Activated T-cell treated with anti-CD3 and anti-CD28 coated beads for 24 hours (primary cell): ENCODE measurements at regions not wholly inside any gene's neighbourhood (a gene's known extent, or its start where the extent isn't known, plus 50 kb on each side); places are given as distances from the start of the nearest gene placed in this dataset.

ENCODE experiments used
- DNase-seq: peaks from one replicate; pipeline ENCODE4 v3.0.0-alpha.2; 2020; ENCODE audit warnings: low read depth

DNA sequence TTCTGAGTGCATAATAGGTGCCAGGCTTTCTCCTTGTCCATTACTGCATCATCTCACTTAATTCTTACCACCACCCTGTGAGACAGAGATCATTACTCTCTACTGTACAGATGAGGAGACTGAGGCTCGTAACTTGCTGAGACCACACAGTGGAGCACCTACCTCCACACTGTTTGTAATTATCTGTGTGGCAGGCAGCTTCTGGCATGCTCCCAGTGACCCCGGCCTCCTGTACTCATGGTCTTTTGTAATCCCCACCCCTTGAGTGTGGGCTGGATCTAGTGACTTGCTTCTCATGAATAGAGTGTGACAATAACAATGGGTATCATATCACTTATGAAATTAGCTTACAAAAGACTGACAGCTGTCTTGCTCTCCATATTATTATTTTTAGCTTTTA, 407.3 kb downstream of the MATN1 start:
- no peak for DNase-seq

DNA sequence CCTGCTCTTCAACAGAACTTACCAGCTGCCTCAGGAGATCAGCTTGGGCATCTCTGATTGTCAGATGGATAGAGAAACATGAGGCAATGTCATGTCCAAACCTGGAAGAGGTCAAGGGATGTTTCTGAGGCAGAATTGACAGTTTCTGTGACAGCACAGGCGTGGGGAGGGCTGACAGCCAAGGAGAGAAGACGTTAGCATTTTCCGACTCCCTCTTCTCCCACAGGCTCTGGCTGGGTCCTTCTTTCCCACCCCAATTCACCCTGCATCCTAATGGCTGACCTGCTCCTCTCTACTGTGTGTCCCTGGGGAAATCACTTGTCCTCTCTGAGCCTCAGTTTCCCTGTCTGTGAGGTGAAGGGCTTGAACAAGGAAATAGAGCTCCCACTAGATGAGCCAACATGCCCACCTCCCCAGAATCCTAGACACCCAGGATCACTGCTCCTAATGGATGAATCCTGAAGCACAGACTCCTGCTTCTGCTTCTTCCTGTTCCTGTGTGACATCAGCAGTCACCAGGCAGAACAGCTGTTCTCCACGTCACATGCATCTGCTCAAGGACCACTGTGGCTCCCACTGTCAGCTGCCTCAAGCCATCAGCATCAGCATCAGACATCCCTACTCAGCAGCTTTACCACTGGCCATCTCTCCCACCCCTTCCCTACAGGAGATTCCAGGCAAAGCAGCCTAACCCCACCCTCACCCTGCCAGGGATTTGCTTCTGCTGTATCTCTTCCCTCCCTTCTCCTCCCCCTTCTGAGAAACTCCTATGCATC, 408.0 kb downstream of the MATN1 start:
- DNase-seq = no peak

DNA sequence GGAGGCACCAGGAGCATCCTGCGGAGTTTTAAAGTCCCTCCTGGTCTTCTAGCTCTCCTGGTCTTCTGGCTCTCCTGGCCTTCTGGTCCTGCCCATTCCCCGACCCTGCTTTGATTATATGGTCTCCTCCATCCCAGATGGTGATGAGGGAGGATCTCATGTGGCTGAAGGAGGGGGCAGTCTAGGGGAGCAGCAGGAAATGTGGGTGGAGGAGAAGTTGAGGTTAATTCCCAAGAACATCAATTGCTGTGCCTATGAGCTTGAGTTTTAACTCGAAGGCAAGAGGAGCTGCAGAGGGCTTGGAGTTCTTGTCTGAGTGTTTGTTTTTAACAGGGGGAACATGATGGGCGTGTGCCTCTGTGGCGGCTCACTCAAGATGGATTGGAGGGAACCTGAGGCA, 408.8 kb downstream of the MATN1 start:
- DNase-seq = no peak

DNA sequence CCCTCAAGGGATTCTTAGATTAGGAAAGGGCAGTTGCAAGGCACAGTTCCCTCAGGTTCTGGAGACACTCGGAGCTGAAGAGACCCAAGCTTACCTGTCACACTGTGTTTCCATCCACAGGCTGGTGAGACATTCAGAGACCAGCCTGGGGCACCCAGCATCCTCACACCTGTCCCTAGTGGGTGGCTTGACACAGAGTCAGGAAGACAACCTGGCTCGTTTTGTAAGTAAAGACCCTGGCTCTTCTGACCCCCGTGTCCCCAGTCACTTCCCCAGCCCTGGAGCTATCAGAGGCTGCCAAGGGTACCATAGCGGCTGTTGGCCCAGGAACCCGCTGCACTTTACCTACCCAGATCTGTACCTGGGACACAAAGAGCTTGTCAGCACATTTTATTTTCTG, 409.8 kb downstream of the MATN1 start:
- no peak for DNase-seq

DNA sequence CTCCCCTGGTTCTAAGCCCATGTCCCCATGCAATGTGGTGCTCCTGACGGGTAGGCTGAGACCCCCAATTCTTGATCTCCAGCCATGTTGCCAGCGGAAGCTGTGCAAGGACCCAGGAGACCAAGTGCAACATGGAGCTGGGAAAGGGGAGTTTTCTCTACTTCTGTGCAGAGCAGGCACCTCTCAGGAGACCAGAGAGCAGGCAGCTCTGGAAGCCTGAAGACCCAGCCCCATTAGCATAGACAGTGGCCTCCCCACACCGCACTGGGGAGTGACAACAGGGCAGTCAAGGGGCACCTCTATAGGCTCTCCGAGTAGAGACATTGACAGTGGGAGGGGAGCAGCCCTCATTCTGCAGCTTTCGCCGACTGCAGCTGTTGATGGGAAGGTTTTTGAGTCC, 410.2 kb downstream of the MATN1 start:
- no peak for DNase-seq

DNA sequence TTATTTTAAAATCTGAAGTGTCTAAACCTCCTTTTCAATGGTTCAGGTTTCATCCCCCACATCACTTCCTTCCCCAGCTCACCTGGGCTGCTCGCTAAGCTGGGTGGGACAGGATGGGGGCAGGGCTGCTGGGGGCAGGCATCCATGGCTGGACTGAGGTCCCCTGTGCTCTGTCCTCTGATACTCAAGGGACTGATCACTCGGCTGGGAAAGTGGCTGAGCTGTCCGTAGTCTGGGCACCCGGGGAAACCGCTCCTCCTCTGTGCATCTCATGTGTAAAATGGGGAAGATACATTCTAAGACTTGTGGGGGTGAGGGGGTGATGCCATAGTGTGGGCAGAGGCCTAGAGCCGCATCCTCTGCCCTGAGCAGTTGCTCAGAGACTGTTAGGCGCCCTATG, 411.2 kb downstream of the MATN1 start:
- no peak for DNase-seq

DNA sequence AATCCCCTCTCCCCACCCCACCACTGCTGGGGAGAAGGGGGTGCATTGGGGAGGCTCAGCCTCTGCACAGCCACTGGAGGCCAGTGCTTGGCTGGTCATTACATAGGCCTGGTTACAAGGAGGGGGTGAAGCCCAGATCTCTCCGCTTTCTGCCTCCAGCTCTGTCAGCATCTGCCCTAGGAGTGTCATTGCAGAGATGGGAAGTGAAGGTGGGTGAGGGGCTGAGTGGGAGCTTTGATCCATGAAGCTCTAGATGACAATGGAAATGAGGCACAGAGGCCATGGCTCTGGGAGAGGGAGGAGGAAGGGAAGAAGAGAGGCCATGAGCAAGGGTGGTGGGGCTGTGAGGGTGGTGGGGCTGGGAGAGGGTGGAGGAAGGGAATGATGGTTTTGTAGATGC, 411.6 kb downstream of the MATN1 start:
- DNase-seq = no peak

DNA sequence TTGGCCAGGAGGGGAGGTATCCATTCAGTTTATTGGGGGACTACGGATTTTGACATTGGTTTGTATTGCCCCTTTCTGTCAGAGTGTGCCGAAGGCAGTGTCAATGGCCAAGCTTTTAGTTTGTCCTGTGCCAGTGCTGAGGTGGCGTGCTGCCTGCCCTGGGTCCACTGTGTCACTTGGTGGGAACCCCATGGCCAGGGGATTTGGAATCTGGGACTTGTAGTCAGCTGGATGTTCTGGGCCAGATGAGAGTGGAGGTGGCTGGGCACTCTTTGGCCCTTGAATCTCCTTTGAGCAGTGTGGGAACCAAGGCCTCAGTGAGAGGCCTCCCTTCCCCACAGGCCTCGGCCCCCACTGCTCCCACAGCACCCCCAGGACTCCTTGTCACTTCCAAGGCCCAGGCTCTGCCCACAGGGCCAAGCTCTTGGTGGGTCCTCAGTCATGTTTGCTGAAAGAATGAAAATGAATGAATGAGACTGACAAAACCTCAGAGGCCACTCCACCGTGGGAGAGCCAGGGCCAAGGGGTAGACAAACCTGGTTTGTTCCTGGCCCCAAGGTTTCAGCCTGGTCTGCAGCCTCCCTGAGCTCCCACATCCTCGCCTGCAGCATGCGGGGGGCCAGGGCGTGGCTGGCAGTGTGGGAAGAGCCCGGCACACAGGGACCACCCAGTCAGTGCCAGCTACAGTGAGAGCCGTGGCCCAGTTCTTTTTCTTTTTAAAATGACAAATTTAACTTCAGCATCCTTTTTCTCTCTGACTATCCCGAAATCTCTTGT, 412.2 kb downstream of the MATN1 start:
- DNase-seq = no peak

DNA sequence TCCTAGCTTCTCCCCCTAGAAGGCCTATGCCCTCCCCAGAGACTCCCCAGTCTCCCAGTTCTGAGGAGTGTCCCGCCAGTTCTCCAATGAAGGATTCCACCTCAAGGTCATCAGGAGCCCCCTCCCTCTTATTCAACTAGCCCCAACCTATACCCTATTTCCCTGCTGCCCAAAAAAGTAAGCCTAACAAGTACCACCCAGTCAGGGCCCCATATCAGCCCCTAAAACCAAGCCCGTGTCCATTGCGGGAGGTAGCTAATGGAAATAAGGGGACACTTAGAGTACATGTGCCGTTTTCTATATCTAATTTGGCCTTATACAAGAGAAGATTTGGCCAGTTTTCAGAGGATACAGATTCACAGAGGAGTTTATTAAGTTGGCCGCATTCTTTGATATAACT, 416.2 kb downstream of the MATN1 start:
- DNase-seq = no peak

DNA sequence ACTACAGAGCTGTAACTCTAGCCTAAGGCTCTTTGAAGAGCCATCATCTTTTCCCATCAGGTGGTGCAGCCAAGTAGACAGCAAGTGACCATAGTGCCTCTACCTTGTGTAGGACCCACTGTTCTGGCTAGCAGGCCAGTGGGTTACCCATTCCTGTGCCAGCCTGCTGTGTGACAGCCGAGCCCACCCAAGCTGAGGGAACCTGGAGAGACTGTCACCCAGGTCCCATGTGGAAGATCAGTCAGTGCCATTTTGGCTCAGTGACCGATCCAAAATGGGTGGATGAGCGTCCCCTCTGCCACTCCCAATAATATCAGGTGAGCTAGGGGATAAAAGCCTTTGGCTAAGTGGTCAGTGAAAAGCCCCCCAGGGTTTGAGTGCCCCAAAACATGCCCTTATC, 417.9 kb downstream of the MATN1 start:
- DNase-seq = no peak

DNA sequence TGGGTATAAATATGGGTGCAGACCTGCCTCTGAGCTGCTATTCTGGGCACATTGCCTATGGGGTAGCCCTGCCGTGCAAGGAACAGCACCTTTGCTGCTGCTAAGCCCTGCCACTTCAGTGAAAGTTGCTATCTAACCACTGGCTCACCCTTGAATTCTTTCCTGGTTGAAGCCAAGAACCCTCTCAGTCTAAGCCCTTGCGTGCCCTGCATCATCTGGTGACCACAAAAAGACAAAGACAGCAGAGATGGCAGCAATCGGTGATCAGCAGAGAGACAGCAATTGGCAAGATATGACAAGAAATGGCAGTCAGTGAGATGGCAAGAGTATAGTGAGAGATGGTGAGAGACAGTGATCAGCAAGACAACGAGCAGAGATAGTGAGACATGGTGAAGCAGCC, 418.3 kb downstream of the MATN1 start:
- DNase-seq = no peak

DNA sequence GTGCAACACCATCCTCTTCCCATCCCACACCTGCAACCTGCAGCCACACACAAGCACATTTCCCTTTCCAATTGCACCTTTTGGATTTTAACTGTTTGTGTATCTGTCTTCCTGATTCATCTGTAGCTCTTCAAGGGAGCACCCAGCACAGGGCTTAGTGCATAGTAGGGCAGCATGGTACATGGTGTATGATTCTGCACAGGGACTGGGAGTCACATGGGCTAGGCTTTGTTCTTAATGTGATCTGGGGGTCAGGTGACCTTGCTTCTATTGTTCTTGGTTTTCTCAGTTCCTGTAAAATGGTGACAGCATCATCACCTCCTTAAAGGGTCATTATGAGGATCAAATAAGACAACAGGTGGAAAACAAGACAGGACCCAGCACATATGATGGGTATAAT, 419.3 kb downstream of the MATN1 start:
- no peak for DNase-seq

DNA sequence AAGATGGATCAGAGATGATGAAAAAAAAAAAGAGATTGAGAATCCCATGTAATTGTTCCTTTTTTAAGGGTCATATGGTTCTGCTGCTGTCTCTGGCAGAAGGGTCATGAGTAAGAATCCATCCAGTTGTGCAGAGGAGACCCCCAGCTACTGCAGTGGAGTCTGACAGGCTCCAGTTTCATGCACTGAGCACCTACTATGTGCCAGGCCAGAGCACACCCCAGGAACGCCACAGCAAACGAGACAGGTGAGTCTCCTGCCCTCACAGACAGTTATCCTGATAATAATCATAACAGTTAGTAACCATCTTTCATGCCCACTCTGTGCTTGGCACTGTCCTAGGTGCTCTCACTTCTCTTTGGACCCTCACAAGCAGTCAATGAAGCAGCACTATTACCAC, 420.0 kb downstream of the MATN1 start:
- DNase-seq = no peak

DNA sequence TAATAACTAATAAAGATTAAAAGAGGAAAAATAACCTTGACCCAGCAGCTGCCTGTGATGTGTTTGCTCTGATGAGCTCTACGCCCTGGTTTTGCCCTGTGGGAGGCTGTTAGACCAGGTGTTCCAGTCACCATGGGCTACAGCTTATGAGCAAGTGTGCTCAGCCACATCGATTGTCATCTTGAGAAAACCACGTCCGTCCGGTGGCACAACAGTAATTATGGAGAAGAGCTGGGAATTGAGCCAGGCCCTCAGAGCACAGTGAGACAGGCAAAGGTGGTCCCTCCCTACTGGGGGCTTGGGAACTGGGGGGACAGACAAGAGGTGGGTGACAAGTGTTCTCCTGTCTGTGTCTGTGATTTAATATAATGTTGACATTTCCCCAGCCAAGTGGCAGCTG, 420.5 kb downstream of the MATN1 start:
- no peak for DNase-seq

DNA sequence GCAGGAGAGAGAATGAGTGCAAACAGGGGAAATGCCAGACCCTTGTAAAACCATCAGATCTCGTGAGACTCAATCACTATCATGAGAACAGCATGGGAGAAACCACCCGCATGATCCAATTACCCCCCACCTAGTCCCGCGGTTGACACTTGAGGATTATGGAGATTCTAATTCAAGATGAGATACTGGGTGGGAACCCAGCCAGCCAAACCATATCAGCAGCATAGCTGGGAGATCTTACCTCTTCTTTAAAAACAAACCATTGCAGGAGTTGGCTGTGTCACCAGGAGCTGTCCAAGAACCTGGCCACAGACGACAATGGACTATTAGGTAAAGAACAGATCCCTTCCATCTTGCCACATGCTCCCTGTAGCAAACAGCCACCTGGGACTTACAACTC, 422.7 kb downstream of the MATN1 start:
- DNase-seq = no peak

DNA sequence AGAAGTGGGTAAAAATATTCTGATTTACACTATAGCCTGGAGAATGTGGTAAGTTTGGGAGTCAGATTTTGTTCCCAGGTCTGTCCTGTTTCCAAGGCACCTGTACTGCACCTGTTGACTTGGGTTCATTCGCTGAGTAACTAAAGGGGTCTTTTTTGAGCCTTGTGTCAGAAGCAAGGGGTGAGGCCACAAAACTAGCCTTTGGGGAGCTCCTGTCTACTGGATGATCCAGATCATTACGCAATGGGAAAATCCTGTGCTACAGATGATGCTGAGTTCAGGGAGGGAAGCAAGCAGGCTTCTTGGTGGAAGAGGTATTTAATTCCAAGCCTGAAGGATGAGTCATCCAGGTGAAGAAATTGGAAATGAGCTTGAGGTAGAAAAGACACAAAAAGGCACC, 424.0 kb downstream of the MATN1 start:
- no peak for DNase-seq

DNA sequence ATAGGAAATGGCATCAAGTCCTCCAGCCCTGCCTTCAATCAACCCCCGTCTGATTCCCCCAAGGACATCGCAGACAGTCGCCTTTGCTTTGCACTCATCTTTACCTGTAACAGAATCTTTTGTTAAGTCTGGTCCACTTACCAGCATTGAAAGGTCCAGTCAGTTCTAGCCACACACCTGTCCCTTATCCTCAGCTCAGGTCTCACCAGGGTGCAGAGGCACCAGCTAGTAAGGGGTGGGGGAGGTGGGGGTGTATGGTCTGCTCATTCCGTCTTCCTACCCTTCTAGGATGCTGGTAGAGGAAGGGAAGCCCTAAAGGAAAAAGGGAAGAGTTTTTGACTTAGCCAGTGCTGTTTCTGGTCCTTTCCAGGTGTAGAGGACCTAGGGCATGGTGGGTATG, 427.7 kb downstream of the MATN1 start:
- DNase-seq = no peak

DNA sequence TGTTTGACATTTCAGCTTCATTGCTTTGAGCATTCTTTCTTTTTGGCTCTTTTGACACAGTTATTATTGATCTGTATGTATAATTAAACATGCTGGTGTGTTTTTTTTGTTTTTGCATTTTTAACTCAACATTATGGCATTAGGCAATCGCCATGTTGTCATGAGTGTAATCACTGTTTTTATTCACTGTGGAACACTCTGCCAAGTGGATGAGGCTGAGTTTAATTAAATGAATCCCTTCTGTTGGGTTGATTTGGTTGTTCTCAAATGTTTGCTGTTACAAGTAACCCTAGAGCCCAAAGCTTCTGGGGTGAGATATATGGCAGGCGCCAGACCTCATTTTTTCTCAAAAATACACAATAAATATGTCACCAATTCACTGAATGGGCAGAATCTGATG, 428.1 kb downstream of the MATN1 start:
- no peak for DNase-seq

DNA sequence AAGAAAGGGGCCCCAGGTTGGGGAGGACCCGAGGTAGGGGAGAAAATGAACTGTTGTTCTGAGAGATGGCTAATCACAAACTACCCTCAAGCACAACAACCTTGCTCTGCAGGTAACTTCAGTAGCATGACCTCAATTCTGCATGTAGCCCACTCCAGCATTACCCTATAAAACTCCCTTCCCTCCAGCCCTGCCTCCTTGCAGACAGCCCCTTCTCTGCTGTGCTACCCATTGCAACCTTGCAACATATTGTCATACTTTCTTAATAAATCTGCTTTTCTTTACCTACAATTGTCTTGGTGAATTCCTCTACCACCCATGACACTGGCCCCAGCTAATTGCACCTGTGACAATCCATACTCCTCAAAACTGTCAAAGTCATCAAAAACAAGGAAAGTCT, 428.9 kb downstream of the MATN1 start:
- DNase-seq = no peak

DNA sequence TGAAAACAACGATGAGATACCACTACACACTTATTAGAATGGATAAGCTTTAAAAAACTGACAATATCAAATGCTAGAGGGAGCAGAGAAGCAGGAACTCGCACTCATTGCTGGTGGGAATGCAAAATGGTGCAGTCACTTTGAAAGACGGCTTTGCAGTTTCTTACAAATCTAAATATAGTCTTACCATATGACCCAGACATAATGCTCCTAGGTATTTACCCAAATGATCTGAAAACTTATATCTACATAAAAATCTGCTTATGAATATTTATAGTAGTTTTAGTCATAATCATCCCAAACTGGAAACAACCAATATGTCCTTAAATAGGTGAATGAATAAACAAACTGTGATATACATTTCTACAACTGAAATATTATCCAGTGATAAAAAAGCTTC, 430.9 kb downstream of the MATN1 start:
- no peak for DNase-seq

DNA sequence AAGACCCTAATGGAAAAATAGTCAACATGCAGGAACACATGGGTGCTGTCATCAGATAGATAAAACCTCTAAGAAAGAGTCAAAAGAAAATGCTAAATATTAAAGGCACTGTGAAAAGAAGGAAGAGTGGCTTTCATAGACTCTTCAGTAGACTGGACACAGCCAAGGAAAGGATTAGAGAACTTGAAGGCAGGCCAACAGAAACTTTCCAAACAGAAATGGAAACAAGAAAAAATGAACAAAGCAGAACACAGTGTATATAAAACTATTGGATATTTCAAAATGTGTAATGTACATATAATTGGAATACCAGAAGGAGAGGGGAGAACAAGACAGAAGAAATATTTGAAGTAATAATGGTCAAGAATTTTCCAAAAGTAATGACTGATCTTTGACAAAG, 431.9 kb downstream of the MATN1 start:
- DNase-seq = no peak

DNA sequence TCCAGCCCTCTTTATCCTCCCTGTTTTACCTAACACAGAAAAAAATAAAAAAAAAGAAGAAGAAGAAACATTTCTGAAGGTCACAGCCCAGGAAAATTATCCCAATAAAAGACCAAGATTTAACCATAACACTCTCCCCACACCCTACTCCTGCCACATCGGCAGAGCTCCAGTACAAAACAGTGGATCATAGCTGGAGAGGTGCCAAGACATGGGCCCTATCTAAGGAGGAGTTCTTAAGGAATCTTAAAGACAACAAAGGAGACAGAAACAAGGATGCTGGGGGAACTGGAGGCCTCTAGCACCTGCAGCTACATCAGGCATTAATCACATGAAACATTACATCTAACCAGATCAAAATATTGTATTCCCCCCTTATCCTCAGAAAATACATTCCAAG, 432.8 kb downstream of the MATN1 start:
- DNase-seq = no peak

DNA sequence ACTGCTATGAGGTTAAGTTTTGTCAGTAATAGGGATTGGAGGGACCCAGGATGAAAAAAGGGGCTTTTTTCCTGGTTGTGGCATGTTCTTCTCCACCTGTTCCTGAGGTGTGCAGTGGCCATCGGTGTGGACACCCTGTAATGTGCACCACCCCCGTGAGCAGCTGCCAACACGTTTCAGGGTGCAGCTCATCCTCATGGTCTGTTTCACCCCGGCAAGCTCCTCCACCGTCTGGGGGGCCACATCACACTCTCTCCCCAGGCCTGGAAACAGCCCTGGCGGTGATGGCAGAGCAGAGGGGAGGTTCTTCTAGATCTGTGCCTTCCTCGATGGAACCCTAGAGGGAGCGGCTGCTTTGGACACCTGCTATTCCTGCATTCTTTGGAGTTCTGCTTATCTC, 435.4 kb downstream of the MATN1 start:
- no peak for DNase-seq
